Left lung (tissue), 4 donors: ENCODE measurements at regions not wholly inside any gene's neighbourhood (a gene's known extent, or its start where the extent isn't known, plus 50 kb on each side); places are given as distances from the start of the nearest gene placed in this dataset.

Experiments
- ATAC-seq: fragments of 200-7000 bp; cut with Tn5 transposase; one replicate; pipeline ENCODE4 v1.9.1; 2020; ENCODE audit warnings: moderate library complexity
- DNase-seq, 4 donors: peaks; one replicate each; pipeline ENCODE4 v3.0.0-alpha.2; 2013 to 2020
- H3K27ac ChIP-seq, 2 donors: fragments of 200-600 bp; sonication (generic) in 1 of 2; one replicate each; pipeline versions ENCODE4 v1.5.0 to v1.8.0; 2020 to 2021
- H3K27me3 ChIP-seq, 2 donors: fragments of 200-600 bp; sonication (generic) in 1 of 2; one replicate each; pipeline versions ENCODE4 v1.5.0 to v1.8.0; 2020 to 2021
- H3K36me3 ChIP-seq, 2 donors: fragments of 200-600 bp; sonication (generic) in 1 of 2; one replicate each; pipeline versions ENCODE4 v1.5.0 to v1.8.0; 2020 to 2021
- H3K4me1 ChIP-seq, 2 donors: fragments of 200-600 bp; one replicate each; pipeline ENCODE4 v1.8.0; 2021
- H3K4me3 ChIP-seq, 2 donors: fragments of 200-600 bp; sonication (generic) in 1 of 2; one replicate each; pipeline versions ENCODE4 v1.5.0 to v1.8.0; 2020 to 2021; ENCODE audit warnings: mild to moderate bottlenecking in 1 of 2
- H3K9me3 ChIP-seq, 2 donors: fragments of 200-600 bp; sonication (generic) in 1 of 2; one replicate each; pipeline versions ENCODE4 v1.5.0 to v1.8.0; 2020 to 2021
- CTCF ChIP-seq, 2 donors: fragments of 200-600 bp; sonication (generic) in 1 of 2; IDR thresholded peaks; one replicate each; pipeline versions ENCODE4 v1.5.0 to v1.8.0; 2021; ENCODE audit warnings: antibody characterized with exemption in 2 of 2
- intact Hi-C, 2 donors: fragments of 100-400 bp; cut with DNase I; formaldehyde crosslinking; loops; one replicate each; pipeline versions ENCODE4 v1.11.2 to v1.14.2; 2022
- donor health status: DM: no; HTN: yes; CAD: no.
- donor health status: DM: no; HTN: no; CAD: no.

GRCh38 chr18:64807560-64807959 lies 658.7 kb upstream of the LINC00305 start:
- no peak for TF ChIP-seq CTCF (IDR thresholded peaks at IDR 0.05)
- H3K4me1 ChIP-seq = no peaks in the 10 kb centered on the region
- H3K27me3 ChIP-seq = no peaks in the 10 kb centered on the region
- H3K36me3 ChIP-seq = no peaks in the 10 kb centered on the region
- ATAC-seq (no peak), DNase-seq (no peak)
- intact Hi-C loops = no loop called here
- no peaks in the 10 kb centered on the region for H3K9me3 ChIP-seq
- H3K4me3 ChIP-seq = no peak overlapping the region
- H3K27ac ChIP-seq = no peak overlapping the region

DNA sequence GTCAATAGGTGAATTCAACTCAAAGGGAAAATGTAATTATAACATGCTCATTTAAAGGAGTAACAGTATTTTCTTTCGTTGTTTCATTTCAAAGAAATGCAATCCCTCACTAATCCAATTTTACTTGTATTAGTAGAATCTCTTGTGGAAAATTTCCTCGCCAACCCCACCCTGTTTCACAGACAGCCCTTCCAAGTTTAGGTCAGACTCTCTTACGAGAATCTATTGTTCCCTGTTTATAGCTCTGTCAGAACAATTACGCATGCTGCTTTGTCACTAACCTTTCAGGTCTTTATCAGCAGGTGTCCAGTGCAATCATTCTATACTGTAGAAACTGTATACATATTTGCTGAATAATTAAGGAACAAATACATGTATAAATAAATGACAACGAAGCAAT lies 657.8 kb upstream of the LINC00305 start:
- intact Hi-C loops = no loop called here
- DNase-seq = no peak
- H3K27me3 ChIP-seq = no peaks in the 10 kb centered on the region
- TF ChIP-seq CTCF (IDR thresholded peaks at IDR 0.05) = no peak
- H3K27ac ChIP-seq = no peak overlapping the region
- no peaks in the 10 kb centered on the region for H3K36me3 ChIP-seq
- H3K4me1 ChIP-seq = no peaks in the 10 kb centered on the region
- ATAC-seq = no peak
- H3K4me3 ChIP-seq = no peak overlapping the region
- H3K9me3 ChIP-seq = no peaks in the 10 kb centered on the region

- Histone ChIP-seq H3K4me3 (no peak overlapping the region), H3K36me3 (no peaks in the 10 kb centered on the region), H3K27me3 (no peaks in the 10 kb centered on the region), H3K27ac (no peak overlapping the region), H3K4me1 (no peaks in the 10 kb centered on the region), H3K9me3 (no peaks in the 10 kb centered on the region)
- no peak for TF ChIP-seq CTCF (IDR thresholded peaks at IDR 0.05)
- ATAC-seq (no peak), DNase-seq (no peak)
- intact Hi-C loops = no loop called here
These were observed 657.3 kb upstream of the LINC00305 start for GRCh38 chr18:64806232-64806631.

DNA sequence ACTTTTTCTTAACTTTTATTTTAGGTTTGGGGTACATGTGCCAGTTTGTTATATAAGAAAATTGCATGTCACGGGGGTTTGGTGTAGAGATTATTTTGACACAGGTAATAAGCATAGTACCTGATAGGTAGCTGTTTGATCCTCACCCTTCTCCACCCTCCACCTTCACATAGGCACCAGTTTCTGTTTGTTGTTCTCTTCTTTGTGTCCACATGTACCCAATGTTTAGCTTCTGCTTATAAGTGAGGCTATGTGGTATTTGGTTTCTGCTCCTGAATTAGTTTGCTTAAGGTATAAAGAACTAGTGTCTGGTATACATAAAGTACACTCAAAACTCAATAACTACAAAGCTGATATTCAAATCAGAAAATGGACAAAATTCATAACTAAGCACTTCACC lies 654.6 kb upstream of the LINC00305 start:
- no peak overlapping the region for H3K4me3 ChIP-seq
- no peak for TF ChIP-seq CTCF (IDR thresholded peaks at IDR 0.05)
- ATAC-seq (no peak), DNase-seq (no peak)
- H3K27ac ChIP-seq = no peak overlapping the region
- no peaks in the 10 kb centered on the region for H3K4me1 ChIP-seq
- H3K36me3 ChIP-seq = no peaks in the 10 kb centered on the region
- intact Hi-C loops = no loop called here
- H3K27me3 ChIP-seq = no peaks in the 10 kb centered on the region
- no peaks in the 10 kb centered on the region for H3K9me3 ChIP-seq

DNA sequence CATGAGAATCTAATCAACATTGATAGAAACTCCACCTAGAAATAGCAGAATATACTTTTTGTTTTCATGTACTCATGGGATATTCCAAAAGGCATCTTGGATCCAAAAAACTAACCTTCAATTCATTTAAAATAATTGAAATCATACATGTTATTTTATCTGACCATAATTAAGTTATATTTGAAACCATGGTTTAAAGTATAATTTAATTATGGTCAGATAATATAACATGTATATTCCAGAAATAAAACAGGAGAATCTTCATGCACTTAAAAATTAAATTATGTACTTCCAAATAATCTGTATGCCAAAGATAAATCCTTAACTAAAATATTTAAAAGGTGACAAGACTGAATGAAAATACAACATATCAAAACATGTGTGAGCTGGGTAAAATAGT lies 651.3 kb upstream of the LINC00305 start:
- Histone ChIP-seq H3K36me3 (no peaks in the 10 kb centered on the region), H3K27me3 (no peaks in the 10 kb centered on the region), H3K9me3 (peaks cover 0 to 3% of the 10 kb centered on the region in 2 donors), H3K4me3 (no peak overlapping the region), H3K27ac (no peak overlapping the region), H3K4me1 (no peaks in the 10 kb centered on the region)
- intact Hi-C loops = no loop called here
- no peak for ATAC-seq
- no peak for TF ChIP-seq CTCF (IDR thresholded peaks at IDR 0.05)
- no peak for DNase-seq
